Parathyroid adenoma (tissue), 2 donors: ENCODE measurements at regions not wholly inside any gene's neighbourhood (a gene's known extent, or its start where the extent isn't known, plus 50 kb on each side); places are given as distances from the start of the nearest gene placed in this dataset.
"Not testable (repeated sequence)": the region's sequence is repeated elsewhere in the genome, so short reads cannot be mapped to it uniquely, and the experiment has no call there.

Experiments
- H2AFZ ChIP-seq: fragments of 300-600 bp; sonication (generic); one replicate; pipeline ENCODE4 v1.7.0; 2017; ENCODE audit warnings: antibody characterized with exemption, mild to moderate bottlenecking
- H3K27ac ChIP-seq: fragments of 300-600 bp; sonication (generic); one replicate; pipeline ENCODE4 v1.7.0; 2017
- H3K27me3 ChIP-seq: fragments of 300-600 bp; sonication (generic); one replicate; pipeline ENCODE4 v1.7.0; 2017; ENCODE audit warnings: low read length; ENCODE audit not compliant: control insufficient read depth, insufficient read depth
- H3K36me3 ChIP-seq: fragments of 300-600 bp; sonication (generic); one replicate; pipeline ENCODE4 v1.7.0; 2017; ENCODE audit warnings: low read length; ENCODE audit not compliant: control insufficient read depth, insufficient read depth
- H3K4me1 ChIP-seq: fragments of 300-600 bp; sonication (generic); one replicate; pipeline ENCODE4 v1.7.0; 2017; ENCODE audit warnings: control low read depth
- H3K4me2 ChIP-seq: fragments of 300-600 bp; sonication (generic); one replicate; pipeline ENCODE4 v1.7.0; 2017; ENCODE audit warnings: low read length
- H3K4me3 ChIP-seq: fragments of 300-600 bp; sonication (generic); one replicate; pipeline ENCODE4 v1.7.0; 2017; ENCODE audit warnings: low read depth, low read length
- H3K79me2 ChIP-seq: fragments of 300-600 bp; sonication (generic); one replicate; pipeline ENCODE4 v1.7.0; 2017; ENCODE audit warnings: control low read depth
- H3K9ac ChIP-seq: fragments of 300-600 bp; sonication (generic); one replicate; pipeline ENCODE4 v1.7.0; 2017; ENCODE audit warnings: mild to moderate bottlenecking
- H3K9me3 ChIP-seq: fragments of 300-600 bp; sonication (generic); one replicate; pipeline ENCODE4 v1.7.0; 2017; ENCODE audit warnings: low read length; ENCODE audit not compliant: control insufficient read depth
- CTCF ChIP-seq: fragments of 300-600 bp; sonication (generic); IDR thresholded peaks from one replicate; pipeline ENCODE4 v1.7.0; 2017; ENCODE audit warnings: antibody characterized with exemption, mild to moderate bottlenecking
- donor health status: primary hyperparathyroidism.

DNA sequence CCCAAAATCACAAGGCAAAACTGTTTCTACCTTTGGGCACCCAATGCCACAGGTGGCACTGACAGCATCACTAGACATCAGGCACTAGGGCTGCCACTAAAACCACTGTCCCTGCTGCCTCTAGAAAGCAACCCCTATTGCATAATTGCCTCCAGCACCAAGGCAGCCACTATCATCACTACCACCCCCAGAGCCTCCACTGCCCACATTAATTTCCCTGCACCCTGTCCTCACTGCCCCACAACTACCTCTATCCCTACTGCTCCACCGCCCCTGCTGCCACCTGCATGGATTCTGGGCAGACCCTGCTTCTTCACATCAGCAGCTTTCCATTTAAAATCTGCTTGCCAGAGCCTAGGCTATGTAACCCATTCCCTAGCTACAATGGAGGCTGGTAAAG lies 68.6 kb upstream of the CACHD1 start:
- no peak overlapping the region for H2AFZ ChIP-seq
- no peak overlapping the region for H3K9ac ChIP-seq
- no peaks in the 10 kb centered on the region for H3K27me3 ChIP-seq

GRCh38 chr1:64403331-64403730 lies 66.6 kb upstream of the CACHD1 start:
- no peak overlapping the region for H3K27ac ChIP-seq
- H2AFZ ChIP-seq: no peak overlapping the region
- no peaks in the 10 kb centered on the region for H3K36me3 ChIP-seq
- no peak for TF ChIP-seq CTCF
- no peaks in the 10 kb centered on the region for H3K79me2 ChIP-seq
- no peaks in the 10 kb centered on the region for H3K4me1 ChIP-seq
- no peaks in the 10 kb centered on the region for H3K9me3 ChIP-seq
- no peaks in the 10 kb centered on the region for H3K27me3 ChIP-seq
- no peak overlapping the region for H3K4me2 ChIP-seq
- H3K4me3 ChIP-seq: no peak overlapping the region
- no peak overlapping the region for H3K9ac ChIP-seq

More for the DNA sequence above, 68.6 kb upstream of the CACHD1 start:
- no peaks in the 10 kb centered on the region for H3K79me2 ChIP-seq
- no peaks in the 10 kb centered on the region for H3K36me3 ChIP-seq
- H3K9me3 ChIP-seq: no peaks in the 10 kb centered on the region
- TF ChIP-seq CTCF: no peak
- H3K4me2 ChIP-seq: no peak overlapping the region
- H3K4me3 ChIP-seq: no peak overlapping the region
- H3K4me1 ChIP-seq: no peaks in the 10 kb centered on the region
- H3K27ac ChIP-seq: no peak overlapping the region

- TF ChIP-seq CTCF: no peak
- Histone ChIP-seq H3K4me1 (no peaks in the 10 kb centered on the region), H3K9me3 (no peaks in the 10 kb centered on the region)
Measured at GRCh38 chr1:64404202-64404601, 65.7 kb upstream of the CACHD1 start.

DNA sequence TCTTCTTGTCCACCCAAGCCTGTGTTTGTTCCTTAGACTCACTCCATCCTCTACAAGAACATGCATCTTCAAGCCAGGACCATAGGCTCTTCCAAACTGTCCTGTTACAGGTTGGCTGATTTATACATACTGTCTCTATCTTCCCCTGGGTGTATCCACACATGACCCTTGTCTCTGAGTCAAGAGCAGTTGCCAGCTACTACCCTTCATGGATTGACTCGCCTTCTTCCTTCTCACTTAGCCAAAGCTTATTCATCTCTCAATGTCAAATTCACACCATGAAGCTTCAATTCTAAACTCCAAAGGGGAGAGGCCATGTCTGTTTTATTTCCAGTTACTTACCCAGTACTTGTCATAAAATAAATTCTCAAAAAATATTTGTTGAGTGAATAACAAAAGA lies 64.1 kb upstream of the CACHD1 start:
- no peak for TF ChIP-seq CTCF
- H2AFZ ChIP-seq: no peak overlapping the region
- H3K27me3 ChIP-seq: no peaks in the 10 kb centered on the region
- H3K4me2 ChIP-seq: no peak overlapping the region
- no peak overlapping the region for H3K4me3 ChIP-seq
- no peaks in the 10 kb centered on the region for H3K36me3 ChIP-seq
- H3K27ac ChIP-seq: no peak overlapping the region
- no peaks in the 10 kb centered on the region for H3K79me2 ChIP-seq
- H3K4me1 ChIP-seq: no peaks in the 10 kb centered on the region
- H3K9ac ChIP-seq: no peak overlapping the region
- no peaks in the 10 kb centered on the region for H3K9me3 ChIP-seq

More at GRCh38 chr1:64404202-64404601, 65.7 kb upstream of the CACHD1 start:
- no peaks in the 10 kb centered on the region for H3K27me3 ChIP-seq
- H3K4me2 ChIP-seq: no peak overlapping the region
- no peak overlapping the region for H3K4me3 ChIP-seq
- H2AFZ ChIP-seq: no peak overlapping the region
- no peaks in the 10 kb centered on the region for H3K79me2 ChIP-seq
- no peak overlapping the region for H3K9ac ChIP-seq
- no peaks in the 10 kb centered on the region for H3K36me3 ChIP-seq
- H3K27ac ChIP-seq: no peak overlapping the region

GRCh38 chr1:64410217-64410616 lies 59.7 kb upstream of the CACHD1 start:
- H3K9me3 ChIP-seq: no peaks in the 10 kb centered on the region
- H3K4me1 ChIP-seq: no peaks in the 10 kb centered on the region
- no peak overlapping the region for H3K27ac ChIP-seq
- H3K36me3 ChIP-seq: no peaks in the 10 kb centered on the region
- no peak overlapping the region for H3K4me2 ChIP-seq
- H3K27me3 ChIP-seq: no peaks in the 10 kb centered on the region
- H3K9ac ChIP-seq: no peak overlapping the region
- TF ChIP-seq CTCF: no peak
- H3K4me3 ChIP-seq: no peak overlapping the region
- no peak overlapping the region for H2AFZ ChIP-seq
- no peaks in the 10 kb centered on the region for H3K79me2 ChIP-seq

- H3K4me3 ChIP-seq, H3K27me3 ChIP-seq, H3K79me2 ChIP-seq, H3K4me1 ChIP-seq, H3K9me3 ChIP-seq, H3K4me2 ChIP-seq, H2AFZ ChIP-seq, H3K36me3 ChIP-seq, H3K27ac ChIP-seq, H3K9ac ChIP-seq: not testable (repeated sequence)
Measured at GRCh38 chr1:64414855-64415546, 54.9 kb upstream of the CACHD1 start.
